MCF 10A (cell line): ENCODE measurements at regions not wholly inside any gene's neighbourhood (a gene's known extent, or its start where the extent isn't known, plus 50 kb on each side); places are given as distances from the start of the nearest gene placed in this dataset.

Experiments used
- BruUV-seq: library from RNA; stranded (reverse); fragments of 400-500 nt; replicated peaks from 2 replicates; lab custom pipeline; 2021; lab: Mats Ljungman, UMichigan
- CTCF ChIA-PET: fragments of 300-600 bp; sonication (Branson Sonifier 250); formaldehyde crosslinking; extraction: SDS; loops from one replicate; lab custom pipeline; 2021; ENCODE audit warnings: antibody characterized with exemption, inconsistent platforms; lab: Yijun Ruan, JAX
- POLR2A ChIA-PET: fragments of 300-600, 350-650 bp; sonication (Branson Sonifier 250); formaldehyde crosslinking; extraction: SDS; loops from one replicate; lab custom pipeline; 2020; ENCODE audit warnings: antibody characterized with exemption, inconsistent platforms; lab: Yijun Ruan, JAX
- DNase-seq: peaks from one replicate; pipeline ENCODE4 v3.0.0-alpha.2; 2018; ENCODE audit not compliant: unreplicated experiment
- H3K27ac Mint-ChIP-seq: one replicate; pipeline ENCODE4 v1.8.0; 2022; ENCODE audit warnings: mild to moderate bottlenecking, low read depth, mixed read lengths; ENCODE audit not compliant: unreplicated experiment
- H3K27me3 Mint-ChIP-seq: one replicate; pipeline ENCODE4 v1.8.0; 2022; ENCODE audit warnings: mixed read lengths; ENCODE audit not compliant: insufficient read depth, unreplicated experiment
- H3K36me3 Mint-ChIP-seq: one replicate; pipeline ENCODE4 v1.8.0; 2022; ENCODE audit warnings: mild to moderate bottlenecking, moderate library complexity, mixed read lengths; ENCODE audit not compliant: insufficient read depth, unreplicated experiment
- H3K4me1 Mint-ChIP-seq: one replicate; pipeline ENCODE4 v1.8.0; 2022; ENCODE audit warnings: mixed read lengths; ENCODE audit not compliant: insufficient read depth, unreplicated experiment
- H3K4me3 Mint-ChIP-seq: one replicate; pipeline ENCODE4 v1.8.0; 2022; ENCODE audit warnings: mild to moderate bottlenecking, moderate library complexity, mixed read lengths; ENCODE audit not compliant: unreplicated experiment
- H3K9me3 Mint-ChIP-seq: one replicate; pipeline ENCODE4 v1.8.0; 2022; ENCODE audit warnings: mixed read lengths; ENCODE audit not compliant: unreplicated experiment
- intact Hi-C: fragments of 100-400 bp; cut with micrococcal nuclease; formaldehyde crosslinking; loops from 2 replicates; pipeline ENCODE4 v1.14.1; 2022
- TF ChIP-seq, protein P1 (sequence below): fragments of 200-600 bp; IDR thresholded peaks from one replicate; pipeline ENCODE4 v1.8.0; 2022; ENCODE audit warnings: antibody characterized with exemption, mild to moderate bottlenecking; ENCODE audit not compliant: unreplicated experiment

DNA sequence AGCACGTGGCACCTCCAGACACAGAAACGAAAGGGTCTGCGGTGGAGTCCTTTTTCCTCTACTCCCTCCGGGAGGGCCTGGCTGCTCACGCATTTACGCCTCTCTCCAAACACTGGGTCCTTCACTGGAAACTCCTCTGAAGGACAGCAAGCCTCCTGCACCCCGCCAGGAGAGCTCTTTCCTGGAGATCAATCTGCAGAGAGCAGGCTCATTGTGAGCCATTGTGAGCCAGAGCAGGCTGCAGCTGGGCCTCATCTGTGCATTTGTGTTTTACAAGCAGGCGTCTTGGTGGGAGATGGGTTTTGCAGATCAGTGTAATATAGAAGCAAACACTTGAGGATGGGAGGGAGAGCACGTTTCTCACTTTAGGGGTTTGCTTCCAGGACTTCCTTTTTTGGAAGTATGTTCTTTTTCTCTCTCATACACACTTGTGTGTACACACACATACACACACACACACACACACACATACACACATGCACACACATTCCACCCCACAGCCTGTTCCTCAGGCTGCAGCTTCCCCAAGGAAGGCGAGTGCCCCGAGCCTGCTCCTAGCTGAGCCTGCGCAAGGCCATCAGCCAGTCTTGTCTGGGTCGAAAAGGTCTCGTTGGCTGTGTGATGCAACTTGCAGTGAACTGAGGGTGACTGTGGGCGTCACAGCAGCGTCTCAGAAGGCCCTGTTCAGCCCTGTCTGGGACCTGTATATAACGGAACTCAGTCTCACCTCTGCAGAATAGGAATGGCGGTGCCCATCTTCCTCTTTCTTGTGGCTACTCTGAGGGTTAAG is 163.5 kb downstream of the GLI2 start:
- Mint-ChIP-seq H3K27ac (no peak overlapping the region), H3K4me3 (no peak overlapping the region), H3K36me3 (no peaks in the 10 kb centered on the region), H3K9me3 (no peaks in the 10 kb centered on the region), H3K27me3 (no peaks in the 10 kb centered on the region), H3K4me1 (no peaks in the 10 kb centered on the region)
- DNase-seq, result no peak
- TF ChIP-seq, protein P1, sequence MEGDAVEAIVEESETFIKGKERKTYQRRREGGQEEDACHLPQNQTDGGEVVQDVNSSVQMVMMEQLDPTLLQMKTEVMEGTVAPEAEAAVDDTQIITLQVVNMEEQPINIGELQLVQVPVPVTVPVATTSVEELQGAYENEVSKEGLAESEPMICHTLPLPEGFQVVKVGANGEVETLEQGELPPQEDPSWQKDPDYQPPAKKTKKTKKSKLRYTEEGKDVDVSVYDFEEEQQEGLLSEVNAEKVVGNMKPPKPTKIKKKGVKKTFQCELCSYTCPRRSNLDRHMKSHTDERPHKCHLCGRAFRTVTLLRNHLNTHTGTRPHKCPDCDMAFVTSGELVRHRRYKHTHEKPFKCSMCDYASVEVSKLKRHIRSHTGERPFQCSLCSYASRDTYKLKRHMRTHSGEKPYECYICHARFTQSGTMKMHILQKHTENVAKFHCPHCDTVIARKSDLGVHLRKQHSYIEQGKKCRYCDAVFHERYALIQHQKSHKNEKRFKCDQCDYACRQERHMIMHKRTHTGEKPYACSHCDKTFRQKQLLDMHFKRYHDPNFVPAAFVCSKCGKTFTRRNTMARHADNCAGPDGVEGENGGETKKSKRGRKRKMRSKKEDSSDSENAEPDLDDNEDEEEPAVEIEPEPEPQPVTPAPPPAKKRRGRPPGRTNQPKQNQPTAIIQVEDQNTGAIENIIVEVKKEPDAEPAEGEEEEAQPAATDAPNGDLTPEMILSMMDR, result no peak
- intact Hi-C loops, result no loop called here
- ChIA-PET POLR2A (interaction anchor here (0.6 kb wide), 1 partner anchor 43 kb away, joined by 3 read pairs; no protein-coding TSS in a partner anchor), CTCF (interaction anchor here (1.1 kb wide), 1 partner anchor 50 kb away, joined by 6 read pairs; no protein-coding TSS in a partner anchor)
- no TSS peak for BruUV-seq

DNA sequence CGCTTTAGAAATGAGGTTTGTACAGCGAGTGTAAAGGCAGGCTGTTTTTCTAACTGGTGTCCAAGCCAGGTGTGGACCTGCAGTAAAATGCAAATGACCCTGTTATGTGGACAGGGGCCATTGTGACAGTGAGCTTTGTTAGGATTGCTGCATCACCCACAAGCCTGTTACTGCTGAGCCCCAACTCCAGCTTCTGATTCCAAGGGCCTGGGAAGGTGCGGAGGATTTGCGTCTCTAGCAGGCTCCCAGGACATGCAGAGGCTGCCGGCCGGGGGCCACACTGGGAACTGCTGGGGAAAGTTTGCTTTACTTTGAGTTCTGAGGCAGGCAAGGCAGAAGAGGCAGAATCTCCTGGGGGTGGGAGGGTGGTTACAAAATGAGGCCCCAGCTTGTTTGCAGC is 164.1 kb downstream of the GLI2 start:
- ChIA-PET POLR2A (no interaction called here), CTCF (no interaction called here)
- H3K27ac Mint-ChIP-seq, result no peak overlapping the region
- no peaks in the 10 kb centered on the region for H3K9me3 Mint-ChIP-seq
- TF ChIP-seq, protein P1, result no peak
- no peak for DNase-seq
- no peaks in the 10 kb centered on the region for H3K4me1 Mint-ChIP-seq
- H3K27me3 Mint-ChIP-seq, result no peaks in the 10 kb centered on the region
- H3K36me3 Mint-ChIP-seq, result peaks cover under 1% of the 10 kb centered on the region
- intact Hi-C loops, result no loop called here
- BruUV-seq, result no TSS peak
- no peak overlapping the region for H3K4me3 Mint-ChIP-seq

DNA sequence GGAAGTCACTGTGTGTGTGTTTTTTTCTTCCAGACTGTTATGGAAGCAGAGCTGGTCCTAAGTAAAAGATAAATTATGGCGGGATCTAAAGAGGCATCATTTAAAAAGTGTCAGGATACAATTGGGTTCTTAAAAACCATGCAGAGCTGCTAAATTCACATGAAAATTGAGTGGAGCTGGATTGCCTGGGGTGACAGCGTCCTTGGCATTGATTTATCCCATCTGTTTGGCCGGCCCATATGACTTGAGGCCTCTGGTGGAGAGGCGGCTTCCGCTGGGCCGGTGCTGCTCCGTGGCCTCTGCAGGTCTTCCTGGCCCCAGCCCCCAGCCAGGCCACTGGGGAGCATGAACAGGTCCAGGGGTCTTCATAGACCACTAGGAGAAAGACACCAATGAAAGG is 165.5 kb downstream of the GLI2 start:
- TF ChIP-seq, protein P1, result no peak
- no TSS peak for BruUV-seq

DNA sequence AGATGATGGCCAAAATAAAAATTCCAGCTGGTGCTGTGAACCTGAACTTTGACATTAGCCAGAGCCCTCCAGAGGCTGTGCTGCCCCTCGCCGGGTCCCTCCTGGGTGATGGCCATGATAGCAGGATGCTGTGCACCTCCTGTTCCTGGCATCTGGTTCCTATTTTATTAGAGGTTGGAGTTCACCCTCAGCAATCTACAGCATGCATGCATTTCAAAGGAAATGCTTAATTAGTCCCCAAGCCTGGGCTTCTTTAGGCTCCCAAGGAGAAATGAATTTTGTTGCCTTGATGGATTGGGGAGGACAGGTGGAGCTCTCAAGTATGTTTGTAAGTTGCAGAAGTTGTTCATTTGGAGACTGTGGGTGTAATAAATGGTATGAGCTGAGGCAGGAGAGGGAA is 166.9 kb downstream of the GLI2 start:
- Mint-ChIP-seq H3K27ac (no peak overlapping the region), H3K9me3 (no peaks in the 10 kb centered on the region), H3K4me1 (no peaks in the 10 kb centered on the region), H3K27me3 (no peaks in the 10 kb centered on the region), H3K36me3 (peaks cover 8% of the 10 kb centered on the region), H3K4me3 (no peak overlapping the region)
- POLR2A ChIA-PET, result no interaction called here
- TF ChIP-seq, protein P1, result no peak
- intact Hi-C loops, result no loop called here
- DNase-seq, result no peak
- no TSS peak for BruUV-seq
- CTCF ChIA-PET, result no interaction called here

More for the DNA sequence above, 165.5 kb downstream of the GLI2 start:
- no peak for DNase-seq
- H3K4me3 Mint-ChIP-seq, result no peak overlapping the region
- H3K4me1 Mint-ChIP-seq, result no peaks in the 10 kb centered on the region
- intact Hi-C loops, result no loop called here
- no peaks in the 10 kb centered on the region for H3K9me3 Mint-ChIP-seq
- H3K27me3 Mint-ChIP-seq, result no peaks in the 10 kb centered on the region
- H3K36me3 Mint-ChIP-seq, result peaks cover 8% of the 10 kb centered on the region
- H3K27ac Mint-ChIP-seq, result no peak overlapping the region
- ChIA-PET CTCF (interaction anchor here (0.9 kb wide), 1 partner anchor 170 kb away, joined by 3 read pairs; no protein-coding TSS in a partner anchor), POLR2A (no interaction called here)
